ENCODE measurements at regions not wholly inside any gene's neighbourhood (a gene's known extent, or its start where the extent isn't known, plus 50 kb on each side); places are given as distances from the start of the nearest gene placed in this dataset.

DNA sequence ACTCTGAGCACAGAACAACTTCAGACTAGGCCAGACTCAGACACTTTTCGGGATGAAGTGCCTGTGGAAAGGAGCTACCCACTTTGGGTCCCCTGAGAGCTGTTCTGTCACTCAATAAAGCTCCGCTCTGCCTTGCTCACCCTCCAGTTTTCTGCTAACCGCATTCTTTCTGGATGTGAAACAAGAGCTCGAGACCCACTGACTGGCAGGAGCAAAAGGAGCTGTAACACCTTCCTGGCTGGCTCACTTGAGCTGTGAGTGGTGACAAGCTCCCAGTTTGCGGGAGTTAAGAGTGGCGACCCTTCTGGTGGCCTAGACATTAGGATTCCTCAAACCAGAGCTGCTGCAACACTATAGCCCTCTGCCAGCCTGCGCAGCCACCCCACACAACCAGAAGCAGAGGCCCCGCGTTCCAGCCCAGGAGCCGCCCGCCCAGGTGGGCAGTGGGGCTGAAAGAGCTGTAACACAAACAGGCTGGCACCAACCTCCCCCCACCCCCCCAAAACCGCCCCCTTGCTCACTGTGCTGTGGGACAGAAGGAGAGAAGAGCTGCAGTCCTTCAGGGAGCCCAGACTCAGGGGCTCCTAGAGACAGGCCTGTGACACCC lies 1178.1 kb upstream of the GBE1 start:
- H3K4me1 Mint-ChIP-seq, result no peaks in the 10 kb centered on the region
- H3K27ac Mint-ChIP-seq, result no peak overlapping the region
- H3K4me3 Mint-ChIP-seq, result no peak overlapping the region
- no peaks in the 10 kb centered on the region for H3K27me3 Mint-ChIP-seq
- H3K9me3 Mint-ChIP-seq, result peaks cover 0 to 12% (median 4%) of the 10 kb centered on the region in 3 donors
- no peaks in the 10 kb centered on the region for H3K36me3 Mint-ChIP-seq

DNA sequence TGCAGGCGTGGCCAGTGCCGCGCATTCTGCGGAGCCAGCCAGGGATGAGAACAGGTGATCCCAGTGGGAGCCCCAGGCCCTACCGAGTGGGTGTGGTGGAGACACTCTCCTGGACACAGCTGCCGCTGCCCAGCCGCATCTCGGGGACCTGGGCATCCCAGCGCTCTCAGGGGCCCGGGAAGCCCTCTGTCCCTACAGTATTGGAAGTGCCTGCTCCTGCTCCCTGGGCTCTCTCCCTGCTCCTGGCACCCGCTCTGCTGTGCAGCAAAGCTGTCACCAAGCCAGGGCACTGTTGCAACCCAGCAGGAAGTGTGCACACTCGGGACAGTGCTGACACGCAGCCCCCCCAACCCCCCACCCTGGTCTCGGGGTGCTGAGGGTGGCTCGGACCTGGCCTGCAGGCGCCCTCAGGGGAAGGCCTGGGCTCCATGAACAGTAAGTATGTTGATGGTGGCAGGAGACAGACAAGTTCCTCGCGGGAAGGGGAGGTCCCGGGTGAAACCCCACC lies 1177.4 kb upstream of the GBE1 start:
- Mint-ChIP-seq H3K4me1 (no peaks in the 10 kb centered on the region), H3K27me3 (no peaks in the 10 kb centered on the region)

DNA sequence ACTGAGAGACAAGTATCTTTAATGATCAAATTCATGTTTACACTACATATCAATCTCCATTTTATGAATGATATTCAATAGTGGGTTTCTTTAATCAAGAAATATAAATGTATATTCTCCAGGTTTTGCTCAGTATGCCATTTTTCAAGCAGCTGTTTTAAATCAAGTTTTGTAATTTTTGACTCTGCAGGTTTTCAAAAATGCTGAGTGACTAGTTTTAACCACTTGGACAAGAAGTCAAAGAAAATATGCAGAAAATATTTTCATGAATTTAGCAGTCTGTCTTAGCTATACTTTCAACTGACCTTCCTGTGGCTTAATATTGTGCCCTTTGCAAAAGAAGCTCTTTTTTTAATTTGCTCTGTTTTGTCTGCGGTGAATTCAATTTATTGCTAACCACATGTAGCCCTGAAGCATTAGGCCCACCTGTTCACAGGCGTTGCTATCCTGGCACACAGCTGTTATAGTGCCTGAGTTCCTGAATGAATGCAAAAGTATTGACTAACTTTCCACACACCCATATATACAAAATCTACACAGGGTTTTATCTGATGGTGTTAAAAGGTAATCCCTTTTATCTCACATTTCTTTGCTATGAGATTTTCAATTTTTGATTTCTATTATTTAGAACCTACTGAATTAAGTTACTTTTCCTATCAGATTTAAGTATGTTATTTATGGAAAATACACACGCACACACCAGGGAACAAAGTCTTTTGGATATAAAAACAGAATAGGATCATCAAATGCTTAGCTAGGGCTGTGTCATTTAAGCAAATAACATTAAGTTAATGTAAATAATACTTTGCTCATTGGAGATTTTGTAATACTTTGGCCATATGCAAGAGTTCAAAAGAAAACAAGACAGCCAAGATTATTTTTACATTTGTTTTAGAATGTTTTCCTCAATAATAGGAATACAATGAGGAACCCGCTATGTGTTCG lies 1166.1 kb upstream of the GBE1 start:
- peaks cover 0 to 5% (median 2%) of the 10 kb centered on the region in 3 donors for H3K9me3 Mint-ChIP-seq
- H3K27me3 Mint-ChIP-seq, result no peaks in the 10 kb centered on the region
- no peaks in the 10 kb centered on the region for H3K4me1 Mint-ChIP-seq
- no peak overlapping the region for H3K4me3 Mint-ChIP-seq
- peak overlapping the region in 1 of 3 donors; percentile 78 for H3K27ac Mint-ChIP-seq
- no peaks in the 10 kb centered on the region for H3K36me3 Mint-ChIP-seq

More for the DNA sequence above, 1177.4 kb upstream of the GBE1 start:
- H3K36me3 Mint-ChIP-seq, result no peaks in the 10 kb centered on the region
- peaks cover 0 to 5% (median 3%) of the 10 kb centered on the region in 3 donors for H3K9me3 Mint-ChIP-seq
- no peak overlapping the region for H3K4me3 Mint-ChIP-seq
- H3K27ac Mint-ChIP-seq, result no peak overlapping the region

DNA sequence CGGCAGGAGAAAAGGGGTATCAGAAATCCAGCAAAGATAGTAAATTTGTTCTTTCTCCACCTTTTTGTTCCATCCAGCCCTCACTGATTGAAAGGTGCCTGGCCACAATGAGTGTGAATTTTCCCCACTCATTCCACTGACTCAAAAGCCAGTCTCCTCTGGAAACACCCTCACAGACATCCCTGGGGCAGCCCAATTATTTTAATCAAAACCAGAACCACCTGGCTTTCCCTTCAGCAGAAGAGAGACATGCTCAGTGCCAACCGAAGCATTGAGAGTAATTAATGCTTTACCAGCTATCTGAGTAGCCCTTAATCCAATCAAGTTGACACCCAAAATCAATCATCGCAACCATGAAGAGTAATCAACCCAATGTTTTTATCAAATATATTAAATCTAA lies 1129.6 kb upstream of the GBE1 start:
- Mint-ChIP-seq H3K4me1 (no peaks in the 10 kb centered on the region), H3K27ac (no peak overlapping the region), H3K9me3 (peaks cover 0 to 6% (median 0%) of the 10 kb centered on the region in 3 donors), H3K36me3 (no peaks in the 10 kb centered on the region), H3K27me3 (no peaks in the 10 kb centered on the region), H3K4me3 (no peak overlapping the region)

DNA sequence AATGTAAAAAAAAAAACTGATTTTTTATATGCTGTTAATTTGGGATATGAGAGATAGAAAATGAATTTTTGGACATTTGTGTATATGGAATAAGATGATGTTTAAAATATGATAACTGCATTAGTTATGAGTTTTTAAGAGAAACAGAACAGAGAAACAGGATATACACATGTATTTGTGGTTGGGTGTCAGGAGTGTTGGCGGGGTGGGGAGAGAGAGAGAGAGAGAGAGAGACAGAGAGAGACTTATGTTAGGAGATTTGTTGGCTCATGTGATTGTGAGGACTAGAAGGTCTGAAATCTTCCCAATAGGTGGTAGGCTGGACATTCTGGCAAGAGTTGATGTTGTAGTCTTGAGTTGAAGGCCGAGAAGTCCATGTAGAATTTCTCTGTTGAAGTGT lies 1121.6 kb upstream of the GBE1 start:
- no peaks in the 10 kb centered on the region for H3K36me3 Mint-ChIP-seq
- no peaks in the 10 kb centered on the region for H3K4me1 Mint-ChIP-seq
- H3K4me3 Mint-ChIP-seq, result no peak overlapping the region
- H3K9me3 Mint-ChIP-seq, result peaks cover 3 to 12% (median 5%) of the 10 kb centered on the region in 3 donors
- H3K27me3 Mint-ChIP-seq, result no peaks in the 10 kb centered on the region
- H3K27ac Mint-ChIP-seq, result peak overlapping the region in 1 of 3 donors; percentile 13

DNA sequence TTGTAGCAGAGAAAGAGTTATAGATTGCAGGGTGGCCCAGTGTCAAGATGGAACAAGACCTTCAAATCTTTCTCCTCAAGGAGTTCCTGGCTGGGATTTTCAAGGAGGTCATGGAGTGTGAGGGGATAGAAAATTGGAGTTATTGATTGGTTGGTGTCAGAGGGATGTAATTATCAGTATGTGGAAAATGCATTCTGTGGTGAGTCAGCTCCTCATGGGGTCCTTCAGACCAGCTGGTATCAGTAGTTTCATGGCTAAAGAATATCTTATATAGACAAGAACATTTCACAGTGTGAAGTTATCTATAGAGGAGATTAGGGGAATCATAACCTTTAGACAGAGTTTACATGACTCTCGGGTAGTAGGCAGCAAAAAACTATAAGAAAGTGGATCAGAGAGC lies 1114.0 kb upstream of the GBE1 start:
- H3K27ac Mint-ChIP-seq, result no peak overlapping the region
- no peak overlapping the region for H3K4me3 Mint-ChIP-seq
- H3K36me3 Mint-ChIP-seq, result no peaks in the 10 kb centered on the region
- H3K9me3 Mint-ChIP-seq, result peaks cover 0 to 6% (median 0%) of the 10 kb centered on the region in 3 donors
- no peaks in the 10 kb centered on the region for H3K27me3 Mint-ChIP-seq
- no peaks in the 10 kb centered on the region for H3K4me1 Mint-ChIP-seq

DNA sequence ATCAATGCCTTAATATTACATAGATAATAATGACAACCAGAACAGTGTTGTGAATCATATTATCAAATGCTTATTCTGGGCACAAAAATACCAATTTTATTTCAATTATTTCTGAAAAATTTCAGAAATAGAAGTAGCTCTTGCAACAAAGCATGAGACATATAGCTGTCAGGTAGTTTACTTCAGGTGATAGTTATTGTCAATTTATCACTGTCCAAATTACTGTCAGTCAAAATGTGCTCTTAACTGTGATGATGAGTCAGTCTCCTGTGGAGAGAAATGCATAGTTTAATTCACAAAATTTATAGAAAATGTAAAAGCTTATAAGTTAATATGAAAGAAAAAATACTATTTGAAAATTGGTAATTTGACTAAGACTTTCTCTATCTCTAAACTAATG lies 1078.4 kb upstream of the GBE1 start:
- no peaks in the 10 kb centered on the region for H3K27me3 Mint-ChIP-seq
- no peaks in the 10 kb centered on the region for H3K36me3 Mint-ChIP-seq
- no peak overlapping the region for H3K27ac Mint-ChIP-seq
- peaks cover 0 to 2% (median 0%) of the 10 kb centered on the region in 3 donors for H3K4me1 Mint-ChIP-seq
- H3K9me3 Mint-ChIP-seq, result peaks cover 0 to 6% (median 5%) of the 10 kb centered on the region in 3 donors
- H3K4me3 Mint-ChIP-seq, result no peak overlapping the region

DNA sequence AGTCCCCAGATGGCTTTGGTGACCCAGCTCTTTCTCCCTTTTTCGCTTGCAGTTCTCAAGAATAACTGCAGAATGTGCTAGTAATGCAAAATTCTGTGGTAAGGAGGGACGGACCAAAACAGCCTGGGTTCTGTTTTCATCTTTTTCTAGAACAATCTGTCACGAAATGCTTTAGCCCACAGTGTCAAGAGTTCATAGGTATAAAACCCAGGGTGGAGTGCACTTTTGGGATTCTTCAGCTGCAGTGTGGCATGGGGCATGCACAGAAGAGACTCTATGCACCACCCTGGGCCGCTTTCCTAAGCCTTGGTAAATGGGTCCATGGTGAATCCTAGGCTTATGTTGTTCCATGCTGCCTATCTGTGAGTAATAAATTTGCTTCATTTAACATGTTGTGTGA lies 1072.7 kb upstream of the GBE1 start:
- Mint-ChIP-seq H3K36me3 (peaks cover 1% of the 10 kb centered on the region), H3K4me1 (no peaks in the 10 kb centered on the region), H3K9me3 (peaks cover 0 to 6% (median 3%) of the 10 kb centered on the region in 3 donors), H3K27ac (no peak overlapping the region), H3K27me3 (no peaks in the 10 kb centered on the region), H3K4me3 (no peak overlapping the region)

DNA sequence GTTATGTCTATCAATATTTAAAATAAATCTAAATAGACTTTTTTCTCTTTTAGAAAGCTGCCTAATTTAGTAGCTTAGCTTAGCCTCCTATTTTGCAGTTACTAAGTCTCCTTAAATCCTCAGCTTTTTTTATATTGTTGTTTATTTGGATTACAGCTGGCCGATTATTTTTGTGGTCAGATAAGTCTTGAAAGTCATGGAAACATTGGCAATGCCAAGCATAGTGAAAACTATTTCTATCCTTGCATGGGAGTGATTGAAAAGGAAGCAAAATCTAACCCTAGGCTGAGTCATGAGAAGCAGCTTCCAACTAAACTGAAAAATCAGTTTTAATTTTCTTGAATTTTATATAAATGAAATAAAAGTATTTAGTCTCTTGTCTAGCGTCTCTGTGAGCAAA lies 1063.0 kb upstream of the GBE1 start:
- Mint-ChIP-seq H3K36me3 (peaks cover 3% of the 10 kb centered on the region), H3K27ac (no peak overlapping the region), H3K4me3 (no peak overlapping the region), H3K9me3 (peaks cover 0 to 5% (median 3%) of the 10 kb centered on the region in 3 donors), H3K4me1 (no peaks in the 10 kb centered on the region), H3K27me3 (no peaks in the 10 kb centered on the region)

DNA sequence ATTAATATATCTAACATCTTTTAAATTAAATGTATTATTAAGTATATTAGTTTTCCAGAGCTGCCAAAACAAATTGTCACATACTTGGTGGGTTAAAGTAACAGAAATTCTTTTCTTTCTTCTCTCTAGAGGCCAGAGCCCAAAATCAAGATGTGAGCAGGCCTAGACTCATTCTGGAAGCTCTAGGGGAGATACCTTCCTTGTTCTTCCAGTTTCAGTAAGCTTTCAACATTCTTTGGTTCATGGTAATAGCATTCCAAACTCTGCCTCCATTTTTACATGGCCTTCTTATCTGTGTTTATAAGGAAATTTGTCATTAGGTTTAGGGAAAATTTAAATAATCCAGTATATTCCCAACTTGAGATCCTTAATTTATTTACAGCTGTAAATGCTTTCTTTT lies 1054.6 kb upstream of the GBE1 start:
- no peaks in the 10 kb centered on the region for H3K4me1 Mint-ChIP-seq
- peaks cover 3 to 21% (median 7%) of the 10 kb centered on the region in 3 donors for H3K9me3 Mint-ChIP-seq
- no peak overlapping the region for H3K4me3 Mint-ChIP-seq
- no peaks in the 10 kb centered on the region for H3K27me3 Mint-ChIP-seq
- peaks cover 3% of the 10 kb centered on the region for H3K36me3 Mint-ChIP-seq
- H3K27ac Mint-ChIP-seq, result no peak overlapping the region

DNA sequence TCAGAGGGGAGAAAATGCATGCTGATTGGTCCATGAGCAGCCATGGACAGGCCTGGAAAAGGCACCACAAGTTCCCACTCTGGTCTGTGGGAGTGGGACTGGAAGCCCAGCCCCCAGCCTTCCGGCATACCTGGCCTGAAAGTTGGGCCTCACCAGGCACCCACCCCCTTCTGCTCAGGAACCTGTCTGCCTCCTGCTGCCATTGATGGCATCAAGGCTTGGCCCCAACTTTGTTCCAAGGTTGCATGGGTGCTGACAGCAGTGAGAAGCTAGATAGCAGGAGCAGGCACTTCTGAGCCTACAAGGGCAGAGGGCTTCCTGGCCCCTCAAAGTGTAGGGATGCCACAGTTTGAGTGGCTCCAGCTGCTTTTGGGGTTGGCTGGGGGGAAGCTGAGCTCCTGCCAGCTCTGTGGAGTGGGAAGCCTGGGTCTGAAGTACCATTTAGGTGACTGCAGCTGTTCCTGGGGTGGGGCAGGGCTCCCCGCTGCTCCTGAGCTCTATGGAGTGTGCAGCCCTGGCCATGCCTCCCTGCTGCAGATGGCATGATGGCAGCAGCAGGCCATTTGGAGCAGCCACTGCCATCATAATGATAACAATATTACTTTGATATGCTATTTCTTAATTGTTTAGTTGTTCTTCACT lies 1054.1 kb upstream of the GBE1 start:
- H3K27ac Mint-ChIP-seq, result no peak overlapping the region
- H3K4me3 Mint-ChIP-seq, result no peak overlapping the region
- peaks cover 3 to 21% (median 7%) of the 10 kb centered on the region in 3 donors for H3K9me3 Mint-ChIP-seq
- H3K4me1 Mint-ChIP-seq, result no peaks in the 10 kb centered on the region
- H3K36me3 Mint-ChIP-seq, result peaks cover 3% of the 10 kb centered on the region
- H3K27me3 Mint-ChIP-seq, result no peaks in the 10 kb centered on the region

DNA sequence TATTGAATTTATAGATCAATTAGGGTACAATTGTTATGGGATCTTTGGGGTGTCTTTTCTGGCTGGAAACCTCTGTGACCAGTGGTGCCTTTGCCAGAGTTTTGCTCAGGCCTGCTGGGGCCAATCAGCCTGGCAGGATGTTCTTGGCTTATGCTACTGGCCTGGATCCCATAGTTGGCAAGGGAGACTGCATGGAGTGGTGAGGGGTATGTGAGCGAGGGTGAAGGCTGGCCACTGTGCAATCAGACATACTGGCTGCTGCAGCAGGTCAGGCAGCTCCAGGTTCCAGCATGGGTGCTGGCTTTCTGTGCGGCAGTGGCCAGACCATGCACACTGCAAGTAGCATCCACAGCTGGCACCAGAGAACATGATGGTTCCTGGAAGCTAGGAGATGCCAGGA lies 1053.2 kb upstream of the GBE1 start:
- Mint-ChIP-seq H3K36me3 (peaks cover 2% of the 10 kb centered on the region), H3K4me1 (no peaks in the 10 kb centered on the region), H3K27me3 (no peaks in the 10 kb centered on the region), H3K4me3 (peak overlapping the region in 1 of 4 donors; percentile 34), H3K27ac (no peak overlapping the region), H3K9me3 (peaks cover 3 to 21% (median 7%) of the 10 kb centered on the region in 3 donors)

DNA sequence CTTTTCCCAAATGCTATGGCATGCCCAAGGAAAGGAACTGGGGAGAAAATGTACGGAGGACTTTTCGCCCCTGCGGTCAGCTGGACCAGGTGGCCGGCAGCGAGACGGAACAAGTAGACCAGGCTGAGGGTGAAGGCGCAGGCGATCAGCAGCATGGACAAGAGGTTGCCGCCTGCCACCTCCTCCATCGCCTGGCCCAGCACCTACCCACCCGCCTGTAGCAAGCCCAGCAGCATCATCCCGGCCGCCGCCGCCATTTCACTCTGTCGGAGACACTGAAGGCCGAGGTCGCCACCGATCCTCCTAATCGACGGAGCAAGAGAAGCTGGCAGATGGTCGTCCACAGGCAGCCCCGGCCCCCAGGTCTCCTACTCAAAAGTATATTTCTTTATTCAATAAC lies 1046.3 kb upstream of the GBE1 start:
- Mint-ChIP-seq H3K4me3 (no peak overlapping the region), H3K27me3 (no peaks in the 10 kb centered on the region), H3K9me3 (peaks cover 3 to 13% (median 4%) of the 10 kb centered on the region in 3 donors), H3K4me1 (no peaks in the 10 kb centered on the region), H3K36me3 (no peaks in the 10 kb centered on the region), H3K27ac (no peak overlapping the region)

DNA sequence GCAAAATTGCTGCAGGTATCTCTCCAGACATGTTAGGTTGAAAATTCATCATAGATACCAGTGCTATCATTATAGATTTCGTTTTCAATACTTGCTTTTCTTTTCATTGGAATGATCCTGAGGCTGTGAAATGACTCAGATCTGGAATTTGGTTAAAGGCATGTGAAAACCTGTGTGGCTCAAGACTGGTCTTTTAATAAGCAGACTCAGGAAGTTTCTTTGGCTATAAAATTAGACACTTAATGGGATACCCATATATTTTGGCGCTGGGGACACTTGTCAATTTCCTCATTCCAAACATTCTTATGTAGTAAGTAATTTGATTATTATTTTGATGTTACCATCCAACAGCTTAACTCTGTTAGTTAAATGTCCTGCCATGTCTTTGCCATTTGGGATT lies 1041.1 kb upstream of the GBE1 start:
- H3K4me1 Mint-ChIP-seq, result no peaks in the 10 kb centered on the region
- no peaks in the 10 kb centered on the region for H3K27me3 Mint-ChIP-seq
- peaks cover 2 to 7% (median 4%) of the 10 kb centered on the region in 3 donors for H3K9me3 Mint-ChIP-seq
- H3K36me3 Mint-ChIP-seq, result no peaks in the 10 kb centered on the region
- no peak overlapping the region for H3K27ac Mint-ChIP-seq
- H3K4me3 Mint-ChIP-seq, result no peak overlapping the region

DNA sequence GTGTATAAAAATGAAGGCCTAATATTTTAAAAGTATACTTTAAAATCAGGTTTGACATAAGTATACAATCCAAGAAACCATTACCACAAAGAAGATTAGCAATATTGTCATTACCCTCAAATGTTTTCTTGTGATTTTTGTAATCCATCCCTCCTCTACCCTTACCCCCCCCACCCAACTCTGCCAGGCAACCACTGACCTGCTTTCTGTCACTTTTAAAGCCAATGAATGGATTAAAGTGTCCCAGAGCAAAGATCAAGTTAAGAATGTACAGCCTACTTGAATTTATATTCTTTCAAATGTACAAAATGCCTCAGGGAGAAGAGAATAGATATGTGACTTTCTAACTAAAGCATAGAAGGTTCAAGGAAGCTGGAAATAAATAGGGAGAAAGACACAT lies 1038.8 kb upstream of the GBE1 start:
- H3K36me3 Mint-ChIP-seq, result no peaks in the 10 kb centered on the region
- no peaks in the 10 kb centered on the region for H3K4me1 Mint-ChIP-seq
- H3K27me3 Mint-ChIP-seq, result no peaks in the 10 kb centered on the region
- H3K27ac Mint-ChIP-seq, result no peak overlapping the region
- no peak overlapping the region for H3K4me3 Mint-ChIP-seq
- H3K9me3 Mint-ChIP-seq, result peaks cover 2 to 7% (median 2%) of the 10 kb centered on the region in 3 donors
